ENCODE measurements at regions not wholly inside any gene's neighbourhood (a gene's known extent, or its start where the extent isn't known, plus 50 kb on each side); places are given as distances from the start of the nearest gene placed in this dataset.

GRCh38 chr16:86896976-86897375 is 318.6 kb downstream of the FOXL1 start:
- TF ChIP-seq, protein P1, sequence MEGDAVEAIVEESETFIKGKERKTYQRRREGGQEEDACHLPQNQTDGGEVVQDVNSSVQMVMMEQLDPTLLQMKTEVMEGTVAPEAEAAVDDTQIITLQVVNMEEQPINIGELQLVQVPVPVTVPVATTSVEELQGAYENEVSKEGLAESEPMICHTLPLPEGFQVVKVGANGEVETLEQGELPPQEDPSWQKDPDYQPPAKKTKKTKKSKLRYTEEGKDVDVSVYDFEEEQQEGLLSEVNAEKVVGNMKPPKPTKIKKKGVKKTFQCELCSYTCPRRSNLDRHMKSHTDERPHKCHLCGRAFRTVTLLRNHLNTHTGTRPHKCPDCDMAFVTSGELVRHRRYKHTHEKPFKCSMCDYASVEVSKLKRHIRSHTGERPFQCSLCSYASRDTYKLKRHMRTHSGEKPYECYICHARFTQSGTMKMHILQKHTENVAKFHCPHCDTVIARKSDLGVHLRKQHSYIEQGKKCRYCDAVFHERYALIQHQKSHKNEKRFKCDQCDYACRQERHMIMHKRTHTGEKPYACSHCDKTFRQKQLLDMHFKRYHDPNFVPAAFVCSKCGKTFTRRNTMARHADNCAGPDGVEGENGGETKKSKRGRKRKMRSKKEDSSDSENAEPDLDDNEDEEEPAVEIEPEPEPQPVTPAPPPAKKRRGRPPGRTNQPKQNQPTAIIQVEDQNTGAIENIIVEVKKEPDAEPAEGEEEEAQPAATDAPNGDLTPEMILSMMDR (tag by site-specific recombination; IDR thresholded peaks at IDR 0.05) = no peak
- TF ChIP-seq SP2 (tag by site-specific recombination; IDR thresholded peaks at IDR 0.05) = no peak
- TF ChIP-seq ZNF37A (tag by site-specific recombination; IDR thresholded peaks at IDR 0.05) = no peak
- TF ChIP-seq, protein P2, sequence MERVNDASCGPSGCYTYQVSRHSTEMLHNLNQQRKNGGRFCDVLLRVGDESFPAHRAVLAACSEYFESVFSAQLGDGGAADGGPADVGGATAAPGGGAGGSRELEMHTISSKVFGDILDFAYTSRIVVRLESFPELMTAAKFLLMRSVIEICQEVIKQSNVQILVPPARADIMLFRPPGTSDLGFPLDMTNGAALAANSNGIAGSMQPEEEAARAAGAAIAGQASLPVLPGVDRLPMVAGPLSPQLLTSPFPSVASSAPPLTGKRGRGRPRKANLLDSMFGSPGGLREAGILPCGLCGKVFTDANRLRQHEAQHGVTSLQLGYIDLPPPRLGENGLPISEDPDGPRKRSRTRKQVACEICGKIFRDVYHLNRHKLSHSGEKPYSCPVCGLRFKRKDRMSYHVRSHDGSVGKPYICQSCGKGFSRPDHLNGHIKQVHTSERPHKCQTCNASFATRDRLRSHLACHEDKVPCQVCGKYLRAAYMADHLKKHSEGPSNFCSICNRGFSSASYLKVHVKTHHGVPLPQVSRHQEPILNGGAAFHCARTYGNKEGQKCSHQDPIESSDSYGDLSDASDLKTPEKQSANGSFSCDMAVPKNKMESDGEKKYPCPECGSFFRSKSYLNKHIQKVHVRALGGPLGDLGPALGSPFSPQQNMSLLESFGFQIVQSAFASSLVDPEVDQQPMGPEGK (tag by site-specific recombination; IDR thresholded peaks at IDR 0.05) = no peak
- TF ChIP-seq ZNF560 (tag by site-specific recombination; IDR thresholded peaks at IDR 0.05; ENCODE audit: borderline replicate concordance) = no peak
